ENCODE measurements at regions not wholly inside any gene's neighbourhood (a gene's known extent, or its start where the extent isn't known, plus 50 kb on each side); places are given as distances from the start of the nearest gene placed in this dataset.

DNA sequence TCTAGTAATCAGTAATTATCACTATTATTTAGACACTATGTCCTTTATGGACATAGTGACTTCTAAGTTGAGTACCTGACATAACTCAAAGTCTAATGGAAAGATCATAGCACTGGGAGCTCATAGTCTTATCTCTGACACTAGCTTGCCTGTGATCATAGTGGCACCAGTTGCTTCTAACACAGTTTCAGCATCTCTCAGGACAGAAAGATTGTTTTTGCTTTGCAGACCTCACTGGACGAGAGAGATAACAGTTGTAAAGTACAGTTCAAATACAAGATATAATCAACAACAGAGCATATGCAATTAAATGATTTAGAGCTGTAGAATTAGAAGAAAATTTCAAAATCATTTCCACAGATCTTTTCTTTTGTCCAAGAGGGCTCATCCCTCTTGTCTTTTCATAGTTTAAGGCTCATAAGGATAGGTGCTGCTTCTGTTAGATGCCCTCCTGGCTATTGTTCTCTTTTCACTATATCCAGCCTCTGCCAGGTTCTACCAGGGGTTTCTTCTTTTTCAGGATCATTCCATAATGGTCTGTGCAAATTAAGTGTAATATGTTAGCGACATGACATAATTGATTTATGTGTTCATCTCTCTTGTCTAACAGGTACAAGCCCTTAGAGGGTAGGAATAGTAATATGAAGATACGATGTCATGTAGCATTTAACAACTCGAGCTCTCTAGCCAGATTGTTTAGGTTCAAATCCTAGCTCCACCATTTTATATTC, 1175.4 kb upstream of the TENM4 start:
- Mint-ChIP-seq H3K27me3 (ENCODE audit: low read depth) (no peaks in the 10 kb centered on the region; the same call in 1 of the 2 replicates), H3K36me3 (ENCODE audit: insufficient read depth in 1 of 3, low read depth in 3 of 3) (no peaks in the 10 kb centered on the region; a peak in 1 of 7 replicates), H3K9me3 (no peaks in the 10 kb centered on the region; a peak in 1 of 5 replicates), H3K27ac (no peak overlapping the region), H3K4me3 (no peak overlapping the region), H3K4me1 (no peaks in the 10 kb centered on the region)
- H3K56ac ChIP-seq (ENCODE audit: insufficient read length, low read depth, low read length): no peak overlapping the region
- WGBS (ENCODE audit: extremely low coverage, insufficient read length, low lambda C conversion rate): no CpG with 5 or more reads among the region's 4 CpGs
- H3K23me2 ChIP-seq (ENCODE audit: insufficient read length, low read depth, low read length, poor library complexity, severe bottlenecking): no peaks in the 10 kb centered on the region
- H4K20me1 ChIP-seq (ENCODE audit: control insufficient read depth, insufficient read depth, insufficient read length): no peaks in the 10 kb centered on the region
- no peak overlapping the region for H3K4me2 ChIP-seq (ENCODE audit: insufficient read depth, insufficient read length, low read length)
- no peak overlapping the region for H2BK15ac ChIP-seq (ENCODE audit: low read depth, low read length)
- H3K14ac ChIP-seq (ENCODE audit: insufficient read depth, low read length): no peak overlapping the region
- no peak overlapping the region for H3T11ph ChIP-seq (ENCODE audit: low read length)
- no peaks in the 10 kb centered on the region for H3K79me2 ChIP-seq (ENCODE audit: insufficient read depth, low read length)
- no peaks in the 10 kb centered on the region for H3K9me3 ChIP-seq (ENCODE audit: control insufficient read depth, low read depth, low read length)
- H3K27me3 ChIP-seq (ENCODE audit: insufficient read depth, low read length): no peaks in the 10 kb centered on the region
- H3K79me1 ChIP-seq (ENCODE audit: insufficient read depth, low read depth, low read length, poor library complexity, severe bottlenecking): no peaks in the 10 kb centered on the region
- no peak overlapping the region for H3K27ac ChIP-seq (ENCODE audit: insufficient read length, low read depth, low read length)
- no peak overlapping the region for H4K8ac ChIP-seq (replicated peaks; ENCODE audit: insufficient read length, low read depth, low read length)
- no peak for DNase-seq
- H2BK20ac ChIP-seq (ENCODE audit: low read depth, low read length, poor library complexity, severe bottlenecking): no peak overlapping the region
- no peak overlapping the region for H2AFZ ChIP-seq (ENCODE audit: low read length)
- TF ChIP-seq, protein P1, sequence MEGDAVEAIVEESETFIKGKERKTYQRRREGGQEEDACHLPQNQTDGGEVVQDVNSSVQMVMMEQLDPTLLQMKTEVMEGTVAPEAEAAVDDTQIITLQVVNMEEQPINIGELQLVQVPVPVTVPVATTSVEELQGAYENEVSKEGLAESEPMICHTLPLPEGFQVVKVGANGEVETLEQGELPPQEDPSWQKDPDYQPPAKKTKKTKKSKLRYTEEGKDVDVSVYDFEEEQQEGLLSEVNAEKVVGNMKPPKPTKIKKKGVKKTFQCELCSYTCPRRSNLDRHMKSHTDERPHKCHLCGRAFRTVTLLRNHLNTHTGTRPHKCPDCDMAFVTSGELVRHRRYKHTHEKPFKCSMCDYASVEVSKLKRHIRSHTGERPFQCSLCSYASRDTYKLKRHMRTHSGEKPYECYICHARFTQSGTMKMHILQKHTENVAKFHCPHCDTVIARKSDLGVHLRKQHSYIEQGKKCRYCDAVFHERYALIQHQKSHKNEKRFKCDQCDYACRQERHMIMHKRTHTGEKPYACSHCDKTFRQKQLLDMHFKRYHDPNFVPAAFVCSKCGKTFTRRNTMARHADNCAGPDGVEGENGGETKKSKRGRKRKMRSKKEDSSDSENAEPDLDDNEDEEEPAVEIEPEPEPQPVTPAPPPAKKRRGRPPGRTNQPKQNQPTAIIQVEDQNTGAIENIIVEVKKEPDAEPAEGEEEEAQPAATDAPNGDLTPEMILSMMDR (conservative IDR thresholded peaks at IDR 0.05): no peak
- no peak overlapping the region for H2BK12ac ChIP-seq (ENCODE audit: insufficient read length, low read depth, low read length)
- H3K4me1 ChIP-seq (ENCODE audit: insufficient read depth, low read length): no peaks in the 10 kb centered on the region
- no peak overlapping the region for H2BK120ac ChIP-seq (ENCODE audit: low read depth, low read length, poor library complexity, severe bottlenecking)
- H2BK5ac ChIP-seq (ENCODE audit: insufficient read length, low read length): no peak overlapping the region
- H3K18ac ChIP-seq (ENCODE audit: insufficient read length, low read depth, low read length): no peak overlapping the region
- no peak overlapping the region for H3K9ac ChIP-seq (ENCODE audit: extremely low read depth, insufficient read length, low read length)
- H4K5ac ChIP-seq (ENCODE audit: insufficient read length, low read depth, low read length): no peak overlapping the region
- H3K23ac ChIP-seq (ENCODE audit: insufficient read length, low read depth, low read length): no peak overlapping the region
- no peak overlapping the region for H3K4ac ChIP-seq (ENCODE audit: low read depth, low read length)
- no peak overlapping the region for H2AK5ac ChIP-seq (ENCODE audit: insufficient read length, low read length)
- H4K91ac ChIP-seq (ENCODE audit: insufficient read length, low read depth, low read length): no peak overlapping the region

Data from H9 (cell line).